ENCODE measurements at regions not wholly inside any gene's neighbourhood (a gene's known extent, or its start where the extent isn't known, plus 50 kb on each side); places are given as distances from the start of the nearest gene placed in this dataset.

GRCh38 chr7:54955296-54955695, 63.5 kb upstream of the EGFR start:
- no peak for TF ChIP-seq POLR2AphosphoS5 (IDR thresholded peaks at IDR 0.05)
- TF ChIP-seq POLR2A (IDR thresholded peaks at IDR 0.05), result no peak
- TF ChIP-seq, protein P1, sequence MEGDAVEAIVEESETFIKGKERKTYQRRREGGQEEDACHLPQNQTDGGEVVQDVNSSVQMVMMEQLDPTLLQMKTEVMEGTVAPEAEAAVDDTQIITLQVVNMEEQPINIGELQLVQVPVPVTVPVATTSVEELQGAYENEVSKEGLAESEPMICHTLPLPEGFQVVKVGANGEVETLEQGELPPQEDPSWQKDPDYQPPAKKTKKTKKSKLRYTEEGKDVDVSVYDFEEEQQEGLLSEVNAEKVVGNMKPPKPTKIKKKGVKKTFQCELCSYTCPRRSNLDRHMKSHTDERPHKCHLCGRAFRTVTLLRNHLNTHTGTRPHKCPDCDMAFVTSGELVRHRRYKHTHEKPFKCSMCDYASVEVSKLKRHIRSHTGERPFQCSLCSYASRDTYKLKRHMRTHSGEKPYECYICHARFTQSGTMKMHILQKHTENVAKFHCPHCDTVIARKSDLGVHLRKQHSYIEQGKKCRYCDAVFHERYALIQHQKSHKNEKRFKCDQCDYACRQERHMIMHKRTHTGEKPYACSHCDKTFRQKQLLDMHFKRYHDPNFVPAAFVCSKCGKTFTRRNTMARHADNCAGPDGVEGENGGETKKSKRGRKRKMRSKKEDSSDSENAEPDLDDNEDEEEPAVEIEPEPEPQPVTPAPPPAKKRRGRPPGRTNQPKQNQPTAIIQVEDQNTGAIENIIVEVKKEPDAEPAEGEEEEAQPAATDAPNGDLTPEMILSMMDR (IDR thresholded peaks at IDR 0.05 in 8 of 11, conservative IDR thresholded peaks at IDR 0.05 in 3 of 11), result no peak
